HepG2 (cell line): ENCODE measurements at regions not wholly inside any gene's neighbourhood (a gene's known extent, or its start where the extent isn't known, plus 50 kb on each side); places are given as distances from the start of the nearest gene placed in this dataset.

Experiments
- GATA4 ChIP-seq: sonication (generic); IDR thresholded peaks from 2 replicates; pipeline ENCODE4 v1.6.1; 2016; ENCODE audit warnings: antibody characterized with exemption, low read depth, borderline replicate concordance
- JUN ChIP-seq: sonication (generic); formaldehyde crosslinking; IDR thresholded peaks from 2 replicates; pipeline ENCODE4 v1.4.0; 2020; ENCODE audit warnings: mild to moderate bottlenecking, missing genetic modification reagents
- MYC ChIP-seq: sonication (generic); formaldehyde crosslinking; IDR thresholded peaks from 2 replicates; pipeline ENCODE4 v1.9.0; 2021; ENCODE audit warnings: missing genetic modification reagents, borderline replicate concordance
- ZNF274 ChIP-seq: sonication (generic); formaldehyde crosslinking; IDR thresholded peaks from 2 replicates; pipeline ENCODE4 v1.5.1; 2020; ENCODE audit warnings: mild to moderate bottlenecking, missing genetic modification reagents

DNA sequence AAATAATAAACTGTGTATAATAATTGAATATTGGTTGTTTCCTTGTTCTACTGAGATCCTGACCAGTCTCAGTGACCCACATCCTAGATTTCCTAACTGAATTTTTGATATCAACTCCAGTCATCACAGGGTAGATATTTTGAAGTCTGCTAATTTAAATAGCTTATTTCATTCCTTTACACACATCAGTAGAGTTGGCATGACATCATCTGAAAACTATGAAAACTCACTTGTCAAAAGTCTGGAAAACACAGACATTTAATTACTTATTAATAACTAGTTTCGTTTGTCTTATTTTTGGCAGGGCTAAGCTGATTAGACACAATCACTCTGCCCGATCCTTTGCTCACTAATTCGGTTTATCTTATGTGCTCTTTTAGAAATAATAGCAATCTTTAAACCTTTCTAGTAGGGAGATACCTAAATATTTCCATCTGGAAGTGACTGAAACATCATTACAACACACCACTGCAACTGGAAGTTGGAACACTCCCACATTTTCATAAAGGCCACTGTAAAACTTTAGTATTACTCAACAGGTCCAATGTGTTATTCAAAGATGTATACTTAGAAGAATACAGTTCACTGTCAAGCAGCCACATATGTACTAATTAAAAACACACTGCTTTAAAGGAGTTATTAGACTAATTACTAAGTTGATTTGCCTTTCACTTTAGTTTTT lies 198.4 kb upstream of the ZNF717 start:
- TF ChIP-seq GATA4: no peak
- no peak for TF ChIP-seq JUN (CRISPR knock-in tag)
- TF ChIP-seq ZNF274: no peak
- no peak for TF ChIP-seq MYC (CRISPR knock-in tag)
